HFFc6 (cell line): ENCODE measurements at regions not wholly inside any gene's neighbourhood (a gene's known extent, or its start where the extent isn't known, plus 50 kb on each side); places are given as distances from the start of the nearest gene placed in this dataset.

Experiments
- DNase-seq: peaks from one replicate; pipeline ENCODE4 v3.0.0-alpha.2; 2018
- H3K27ac Mint-ChIP-seq: 2 replicates; pipeline ENCODE4 v1.8.0; 2020; ENCODE audit warnings: mild to moderate bottlenecking, mixed read lengths
- H3K27me3 Mint-ChIP-seq: 2 replicates; pipeline ENCODE4 v1.8.0; 2021; ENCODE audit warnings: mild to moderate bottlenecking, moderate library complexity, mixed read lengths; ENCODE audit not compliant: insufficient read depth
- H3K36me3 Mint-ChIP-seq: 2 replicates; pipeline ENCODE4 v1.8.0; 2021; ENCODE audit warnings: low read depth, mixed read lengths
- H3K4me1 Mint-ChIP-seq: 2 replicates; pipeline ENCODE4 v1.8.0; 2020; ENCODE audit warnings: low read depth, mixed read lengths
- H3K4me3 Mint-ChIP-seq: 2 replicates; pipeline ENCODE4 v1.8.0; 2020; ENCODE audit warnings: mild to moderate bottlenecking, moderate library complexity, mixed read lengths
- H3K9me3 Mint-ChIP-seq: 2 replicates; pipeline ENCODE4 v1.8.0; 2020; ENCODE audit warnings: mild to moderate bottlenecking, mixed read lengths
- CTCF ChIP-seq: fragments of 200-600 bp; sonication (generic); IDR thresholded peaks from 2 replicates; pipeline ENCODE4 v1.5.0; 2021; ENCODE audit warnings: antibody characterized with exemption, mild to moderate bottlenecking

DNA sequence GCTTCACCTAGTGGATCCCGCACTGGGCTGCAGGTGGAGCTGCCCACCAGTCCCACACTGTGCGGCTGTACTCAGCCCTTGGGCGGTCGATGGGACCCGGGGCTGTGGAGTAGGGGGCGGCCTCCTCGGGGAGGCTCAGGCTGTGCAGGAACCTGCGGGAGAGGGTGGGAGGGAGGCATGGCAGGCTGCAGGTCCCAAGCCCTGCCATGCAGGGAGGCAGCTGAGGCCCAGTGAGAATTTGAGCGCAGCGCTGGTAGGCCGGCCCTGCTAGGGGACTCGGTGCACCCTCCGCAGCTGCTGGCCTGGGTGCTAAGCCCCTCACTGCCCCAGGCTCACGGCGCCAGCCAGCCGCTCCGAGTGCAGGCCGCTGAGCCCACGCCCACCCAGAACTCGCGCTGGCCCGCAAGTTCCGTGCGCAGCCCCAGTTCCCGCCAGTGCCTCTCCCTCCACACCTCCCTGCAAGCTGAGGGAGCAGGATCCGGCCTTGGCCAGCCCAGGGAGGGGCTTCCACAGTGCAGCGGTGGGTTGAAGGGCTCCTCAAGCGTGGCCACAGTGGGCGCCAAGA lies 1407.6 kb downstream of the EPHA7 start:
- Mint-ChIP-seq H3K36me3 (peaks cover 4% of the 10 kb centered on the region; the same call in 1 of the 2 replicates), H3K27ac (no peak overlapping the region), H3K4me1 (no peaks in the 10 kb centered on the region), H3K9me3 (peaks cover 38% of the 10 kb centered on the region), H3K4me3 (no peak overlapping the region), H3K27me3 (no peaks in the 10 kb centered on the region; the same call in 1 of the 2 replicates)
- DNase-seq = no peak
- TF ChIP-seq CTCF = no peak

GRCh38 chr6:92008757-92009502 lies 1410.4 kb downstream of the EPHA7 start:
- Mint-ChIP-seq H3K4me1 (no peaks in the 10 kb centered on the region), H3K9me3 (peaks cover 23% of the 10 kb centered on the region), H3K4me3 (no peak overlapping the region), H3K27me3 (no peaks in the 10 kb centered on the region; the same call in 1 of the 2 replicates), H3K27ac (no peak overlapping the region), H3K36me3 (no peaks in the 10 kb centered on the region)
- no peak for DNase-seq
- no peak for TF ChIP-seq CTCF

DNA sequence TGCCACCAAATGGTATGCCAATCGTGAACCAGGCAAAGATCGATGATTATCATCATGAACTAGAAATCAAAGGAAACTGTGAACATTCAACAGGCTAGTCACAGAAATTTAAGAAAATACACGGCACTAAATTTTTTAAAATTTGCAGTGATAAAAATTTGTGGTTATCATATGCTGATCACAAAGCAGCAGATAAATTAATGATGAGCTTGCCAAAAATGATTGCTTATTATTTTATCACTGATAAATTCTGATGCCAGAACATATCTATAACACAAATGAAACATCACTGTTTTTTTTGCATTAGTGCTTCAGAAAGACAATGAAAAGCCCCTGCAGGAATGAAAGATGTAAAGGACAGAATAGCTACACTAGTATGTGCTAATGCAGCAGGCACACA lies 1413.2 kb upstream of the MAP3K7 start:
- no peaks in the 10 kb centered on the region for H3K27me3 Mint-ChIP-seq
- H3K4me3 Mint-ChIP-seq = no peak overlapping the region
- H3K9me3 Mint-ChIP-seq = peaks cover 48% of the 10 kb centered on the region
- TF ChIP-seq CTCF = no peak
- DNase-seq = no peak
- H3K36me3 Mint-ChIP-seq = no peaks in the 10 kb centered on the region; the same call in 1 of the 2 replicates
- no peaks in the 10 kb centered on the region for H3K4me1 Mint-ChIP-seq
- no peak overlapping the region for H3K27ac Mint-ChIP-seq

DNA sequence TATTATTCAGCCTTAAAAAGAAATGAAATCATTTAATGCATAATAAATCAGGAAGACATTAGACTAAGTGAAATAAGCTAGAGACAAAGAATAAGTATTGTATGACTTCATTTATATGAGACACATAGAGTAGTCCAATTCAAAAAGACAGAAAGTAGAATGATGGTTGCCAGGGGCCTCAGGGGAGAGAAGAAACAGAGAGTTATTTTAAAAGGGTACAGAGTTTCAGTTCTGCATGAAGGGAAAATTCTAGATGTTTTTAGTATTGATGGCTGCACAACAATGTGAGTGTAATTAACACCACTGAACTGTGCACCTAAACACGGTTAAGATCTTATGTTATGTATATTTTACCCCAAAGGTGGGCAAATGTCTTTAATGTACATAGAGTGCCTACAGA lies 1407.9 kb upstream of the MAP3K7 start:
- no peaks in the 10 kb centered on the region for H3K27me3 Mint-ChIP-seq
- TF ChIP-seq CTCF = no peak

DNA sequence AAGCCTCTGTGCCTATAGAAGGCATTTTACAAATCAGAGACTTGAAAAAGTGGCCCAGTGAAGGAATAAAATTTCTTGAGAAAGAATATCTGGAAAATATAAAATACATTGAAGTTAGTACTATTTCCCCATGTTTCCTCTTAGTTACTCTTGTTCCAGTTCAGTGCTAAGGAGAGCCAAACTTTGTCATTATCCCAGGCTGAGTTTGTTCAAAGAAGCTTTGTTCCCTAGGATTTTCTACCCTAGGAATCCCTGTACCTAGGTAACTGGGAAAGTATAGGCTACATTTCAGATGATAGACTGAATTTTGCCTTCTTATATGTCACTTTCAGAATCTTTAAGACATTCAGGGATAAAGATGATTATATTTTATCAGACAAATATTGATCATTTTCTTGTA lies 1395.7 kb upstream of the MAP3K7 start:
- no peak overlapping the region for H3K4me3 Mint-ChIP-seq
- H3K27me3 Mint-ChIP-seq = no peaks in the 10 kb centered on the region
- TF ChIP-seq CTCF = no peak
- no peaks in the 10 kb centered on the region for H3K4me1 Mint-ChIP-seq
- no peak overlapping the region for H3K27ac Mint-ChIP-seq
- no peak for DNase-seq
- H3K36me3 Mint-ChIP-seq = no peaks in the 10 kb centered on the region
- H3K9me3 Mint-ChIP-seq = peaks cover 17% of the 10 kb centered on the region

More for the DNA sequence above, 1407.9 kb upstream of the MAP3K7 start:
- Mint-ChIP-seq H3K9me3 (peaks cover 53% of the 10 kb centered on the region), H3K27ac (no peak overlapping the region), H3K4me1 (no peaks in the 10 kb centered on the region), H3K4me3 (no peak overlapping the region), H3K36me3 (no peaks in the 10 kb centered on the region)
- no peak for DNase-seq
